Suprapubic skin (tissue), 4 donors: ENCODE measurements at regions not wholly inside any gene's neighbourhood (a gene's known extent, or its start where the extent isn't known, plus 50 kb on each side); places are given as distances from the start of the nearest gene placed in this dataset.

Experiments used
- CTCF ChIP-seq, 2 donors: fragments of 200-600 bp in 1 of 2; fragments of 450-650 bp in 1 of 2; sonication (generic) in 1 of 2; IDR thresholded peaks; one replicate each; pipeline ENCODE4 v1.5.1; 2016 to 2019; ENCODE audit warnings: antibody characterized with exemption in 2 of 2, mild to moderate bottlenecking in 1 of 2, moderate library complexity in 1 of 2
- POLR2A ChIP-seq, 2 donors: fragments of 450-650 bp; IDR thresholded peaks; one replicate each; pipeline ENCODE4 v1.6.1; 2017; ENCODE audit warnings: antibody characterized with exemption in 2 of 2, mild to moderate bottlenecking in 2 of 2, moderate library complexity in 2 of 2
- POLR2AphosphoS5 ChIP-seq, 3 donors: sonication (generic); formaldehyde crosslinking; IDR thresholded peaks; one replicate each; pipeline ENCODE4 v1.6.1; 2017; ENCODE audit warnings: antibody characterized with exemption in 3 of 3

- no peak for TF ChIP-seq POLR2A (IDR thresholded peaks at IDR 0.05)
- no peak for TF ChIP-seq CTCF (IDR thresholded peaks at IDR 0.05)
- no peak for TF ChIP-seq POLR2AphosphoS5 (IDR thresholded peaks at IDR 0.05)
Measured at GRCh38 chr2:20507166-20507692, 60.4 kb downstream of the RHOB start.
